ENCODE measurements at regions not wholly inside any gene's neighbourhood (a gene's known extent, or its start where the extent isn't known, plus 50 kb on each side); places are given as distances from the start of the nearest gene placed in this dataset.

DNA sequence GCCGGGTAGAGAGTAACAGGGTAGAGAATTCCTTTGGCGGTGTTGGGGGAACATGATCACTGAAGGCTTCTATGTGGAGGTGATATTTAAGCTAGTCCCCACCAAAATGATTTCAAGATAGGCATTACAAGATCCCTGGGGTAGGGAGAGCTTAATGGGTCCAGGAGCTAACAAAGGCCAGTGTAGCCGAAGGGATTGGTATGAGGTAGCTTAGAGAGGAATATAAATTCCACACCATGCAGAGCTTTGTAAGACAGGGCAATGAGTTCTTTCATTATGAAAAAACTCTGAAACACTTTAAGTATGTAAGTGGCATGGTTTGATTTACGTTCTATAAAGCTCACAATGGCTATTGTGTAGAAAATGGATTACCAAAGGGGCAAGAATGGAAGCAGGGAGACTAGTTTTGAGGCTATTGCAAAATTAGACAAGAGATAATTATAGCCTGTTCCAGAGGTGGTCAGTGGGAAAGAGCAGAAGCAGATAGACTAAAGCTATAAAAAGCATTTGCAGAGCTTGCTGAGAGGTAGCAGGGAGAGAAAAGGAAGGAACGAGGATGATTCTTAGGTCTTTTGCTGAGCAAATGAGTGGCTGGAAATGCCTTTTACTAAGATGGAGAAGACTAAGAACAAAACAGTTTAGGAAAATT, 119.7 kb upstream of the SLC25A13 start:
- TF ChIP-seq EZH2 (IDR thresholded peaks at IDR 0.05) (no peak), POLR2AphosphoS5 (IDR thresholded peaks at IDR 0.05; ENCODE audit: borderline replicate concordance, low read depth, low read length) (no peak), FOXP2 (optimal IDR thresholded peaks at IDR 0.05; ENCODE audit: control extremely low read depth, extremely low read length, insufficient read depth) (no peak)

All from SK-N-MC (cell line).